A549 (cell line): ENCODE measurements at regions not wholly inside any gene's neighbourhood (a gene's known extent, or its start where the extent isn't known, plus 50 kb on each side); places are given as distances from the start of the nearest gene placed in this dataset.
"Not testable (repeated sequence)": the region's sequence is repeated elsewhere in the genome, so short reads cannot be mapped to it uniquely, and the experiment has no call there.

ENCODE experiments used
- CHD4 ChIP-seq: fragments of 200-600 bp; sonication (generic); IDR thresholded peaks from 2 replicates; pipeline ENCODE4 v1.6.1; 2016; ENCODE audit warnings: antibody characterized with exemption, mild to moderate bottlenecking, borderline replicate concordance
- MAFK ChIP-seq: fragments of 450-650 bp; IDR thresholded peaks from 2 replicates; pipeline ENCODE4 v1.6.1; 2014; ENCODE audit not compliant: partially characterized antibody
- POLR2A ChIP-seq: IDR thresholded peaks from 2 replicates; pipeline ENCODE4 v1.6.1; 2012; ENCODE audit warnings: mild to moderate bottlenecking, low read length
- REST ChIP-seq: fragments of 200-600 bp; sonication (generic); IDR thresholded peaks from 2 replicates; pipeline ENCODE4 v1.6.1; 2016; ENCODE audit warnings: antibody characterized with exemption, mild to moderate bottlenecking, moderate library complexity
- TF ChIP-seq, protein P1 (sequence below): fragments of >200 bp; sonication (Bioruptor Twin); formaldehyde crosslinking; IDR thresholded peaks from 3 replicates; pipeline ENCODE4 v1.5.1; 2016

GRCh38 chrY:26306630-26307385 is 684.9 kb downstream of the CDY1 start:
- TF ChIP-seq POLR2A, MAFK, REST, CHD4: not testable (repeated sequence)
- TF ChIP-seq, protein P1, sequence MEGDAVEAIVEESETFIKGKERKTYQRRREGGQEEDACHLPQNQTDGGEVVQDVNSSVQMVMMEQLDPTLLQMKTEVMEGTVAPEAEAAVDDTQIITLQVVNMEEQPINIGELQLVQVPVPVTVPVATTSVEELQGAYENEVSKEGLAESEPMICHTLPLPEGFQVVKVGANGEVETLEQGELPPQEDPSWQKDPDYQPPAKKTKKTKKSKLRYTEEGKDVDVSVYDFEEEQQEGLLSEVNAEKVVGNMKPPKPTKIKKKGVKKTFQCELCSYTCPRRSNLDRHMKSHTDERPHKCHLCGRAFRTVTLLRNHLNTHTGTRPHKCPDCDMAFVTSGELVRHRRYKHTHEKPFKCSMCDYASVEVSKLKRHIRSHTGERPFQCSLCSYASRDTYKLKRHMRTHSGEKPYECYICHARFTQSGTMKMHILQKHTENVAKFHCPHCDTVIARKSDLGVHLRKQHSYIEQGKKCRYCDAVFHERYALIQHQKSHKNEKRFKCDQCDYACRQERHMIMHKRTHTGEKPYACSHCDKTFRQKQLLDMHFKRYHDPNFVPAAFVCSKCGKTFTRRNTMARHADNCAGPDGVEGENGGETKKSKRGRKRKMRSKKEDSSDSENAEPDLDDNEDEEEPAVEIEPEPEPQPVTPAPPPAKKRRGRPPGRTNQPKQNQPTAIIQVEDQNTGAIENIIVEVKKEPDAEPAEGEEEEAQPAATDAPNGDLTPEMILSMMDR, result not testable (repeated sequence)
